ENCODE measurements at regions not wholly inside any gene's neighbourhood (a gene's known extent, or its start where the extent isn't known, plus 50 kb on each side); places are given as distances from the start of the nearest gene placed in this dataset. TPM values are rescaled to one million over a fixed set of nuclear protein-coding genes. Genes with fewer than 3 reads are reported as not detected.
"Not testable (repeated sequence)": the region's sequence is repeated elsewhere in the genome, so short reads cannot be mapped to it uniquely, and the experiment has no call there.

GRCh38 chr9:111094958-111095357 lies 56.7 kb upstream of the LPAR1 start:
- Mint-ChIP-seq H3K27me3 (peaks cover 0 to 5% (median 0%) of the 10 kb centered on the region in 5 donors), H3K27ac (no peak overlapping the region), H3K36me3 (no peaks in the 10 kb centered on the region), H3K4me1 (peaks cover 0 to 1% (median 0%) of the 10 kb centered on the region in 7 donors), H3K9me3 (no peaks in the 10 kb centered on the region), H3K4me3 (no peak overlapping the region)
- H3K4me3 ChIP-seq (ENCODE audit: low read length) = no peak overlapping the region
- no peaks in the 10 kb centered on the region for H3K36me3 ChIP-seq (ENCODE audit: control insufficient read depth in 2 of 3, insufficient read depth in 3 of 3, low read length in 3 of 3)
- no peak overlapping the region for H3K27ac ChIP-seq (ENCODE audit: low read depth, low read length)
- no peak for DNase-seq
- no peak for ATAC-seq
- ChIA-PET CTCF (no interaction called here), POLR2A (no interaction called here)
- no peaks in the 10 kb centered on the region for H3K4me1 ChIP-seq (ENCODE audit: control insufficient read depth in 2 of 2, insufficient read depth in 2 of 2, low read length in 2 of 2)
- intact Hi-C loops (cut with micrococcal nuclease) = no loop called here
- no peaks in the 10 kb centered on the region for H3K27me3 ChIP-seq (ENCODE audit: control insufficient read depth in 2 of 2, insufficient read depth in 2 of 2, low read length in 2 of 2)
- H3K9me3 ChIP-seq (ENCODE audit: control insufficient read depth in 2 of 3, low read length in 3 of 3) = no peaks in the 10 kb centered on the region

DNA sequence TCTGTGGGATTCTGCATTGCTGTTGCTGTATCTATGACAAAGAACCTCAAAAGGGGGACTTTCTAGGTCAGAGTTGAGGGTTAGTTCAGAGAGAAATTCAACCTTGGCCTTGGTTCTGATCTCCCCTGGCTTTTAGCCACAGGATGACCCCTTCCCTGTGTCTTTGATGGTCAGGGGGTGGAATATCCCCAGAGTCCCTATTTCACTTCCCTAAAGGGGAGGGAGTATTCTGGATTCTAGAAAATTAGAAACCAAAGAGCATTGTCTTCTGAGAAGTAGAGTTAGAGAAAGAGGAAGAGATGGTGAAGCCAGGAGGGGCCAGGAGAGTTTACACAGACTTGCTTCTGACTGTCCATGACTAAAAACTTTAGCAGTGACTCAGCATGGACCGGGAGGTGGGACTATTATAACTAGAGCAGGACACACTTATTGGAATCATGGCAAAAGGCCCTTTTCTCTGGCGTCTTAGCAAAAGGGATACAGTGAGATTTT lies 56.2 kb upstream of the LPAR1 start:
- Mint-ChIP-seq H3K27ac (no peak overlapping the region), H3K9me3 (no peaks in the 10 kb centered on the region), H3K4me3 (no peak overlapping the region), H3K4me1 (peaks cover 0 to 1% (median 0%) of the 10 kb centered on the region in 7 donors), H3K27me3 (peaks cover 0 to 5% (median under 1%) of the 10 kb centered on the region in 5 donors), H3K36me3 (no peaks in the 10 kb centered on the region)
- Histone ChIP-seq H3K9me3 (ENCODE audit: control insufficient read depth in 2 of 3, low read length in 3 of 3) (no peaks in the 10 kb centered on the region), H3K4me3 (ENCODE audit: low read length) (no peak overlapping the region), H3K27ac (ENCODE audit: low read depth, low read length) (no peak overlapping the region), H3K27me3 (ENCODE audit: control insufficient read depth in 2 of 2, insufficient read depth in 2 of 2, low read length in 2 of 2) (no peaks in the 10 kb centered on the region), H3K36me3 (ENCODE audit: control insufficient read depth in 2 of 3, insufficient read depth in 3 of 3, low read length in 3 of 3) (no peaks in the 10 kb centered on the region), H3K4me1 (ENCODE audit: control insufficient read depth in 2 of 2, insufficient read depth in 2 of 2, low read length in 2 of 2) (no peaks in the 10 kb centered on the region)
- ChIA-PET CTCF (no interaction called here), POLR2A (no interaction called here)
- intact Hi-C loops (cut with micrococcal nuclease) = no loop called here
- ATAC-seq = peak; percentile 86
- no peak for DNase-seq

GRCh38 chr9:111092167-111092566 lies 53.9 kb upstream of the LPAR1 start:
- H3K4me1 ChIP-seq (ENCODE audit: control insufficient read depth in 2 of 2, insufficient read depth in 2 of 2, low read length in 2 of 2); POLR2A ChIA-PET: not testable (repeated sequence)

More at GRCh38 chr9:111092167-111092566, 53.9 kb upstream of the LPAR1 start:
- DNase-seq; H3K27ac Mint-ChIP-seq; H3K4me1 Mint-ChIP-seq; CTCF ChIA-PET; H3K36me3 ChIP-seq (ENCODE audit: control insufficient read depth in 2 of 3, insufficient read depth in 3 of 3, low read length in 3 of 3); H3K4me3 Mint-ChIP-seq; H3K36me3 Mint-ChIP-seq; intact Hi-C loops (cut with micrococcal nuclease); ATAC-seq; H3K27me3 Mint-ChIP-seq; H3K4me3 ChIP-seq (ENCODE audit: low read length); H3K27ac ChIP-seq (ENCODE audit: low read depth, low read length); H3K9me3 ChIP-seq (ENCODE audit: control insufficient read depth in 2 of 3, low read length in 3 of 3); H3K27me3 ChIP-seq (ENCODE audit: control insufficient read depth in 2 of 2, insufficient read depth in 2 of 2, low read length in 2 of 2): not testable (repeated sequence)
- H3K9me3 Mint-ChIP-seq = peaks cover 0 to 14% (median 5%) of the 10 kb centered on the region in 11 donors

Small RNAs in the stretch of these regions (microRNA-seq; reads per million reads assigned to microRNA genes)
- not detected for gene MIR7702 (ENCODE audit: borderline microRNAs expressed)

Measured in naive thymus-derived CD4-positive, alpha-beta T cell (primary cell).